ENCODE measurements at regions not wholly inside any gene's neighbourhood (a gene's known extent, or its start where the extent isn't known, plus 50 kb on each side); places are given as distances from the start of the nearest gene placed in this dataset.

- Mint-ChIP-seq H3K4me3 (ENCODE audit: unreplicated experiment) (no peak overlapping the region), H3K4me1 (ENCODE audit: unreplicated experiment) (no peaks in the 10 kb centered on the region), H3K27me3 (ENCODE audit: unreplicated experiment) (peaks cover 8% of the 10 kb centered on the region), H3K36me3 (ENCODE audit: low read depth, unreplicated experiment) (no peaks in the 10 kb centered on the region), H3K9me3 (ENCODE audit: unreplicated experiment) (no peaks in the 10 kb centered on the region), H3K27ac (ENCODE audit: unreplicated experiment) (no peak overlapping the region)
- TF ChIP-seq CTCF (IDR thresholded peaks at IDR 0.05; ENCODE audit: unreplicated experiment), result no peak
- no peak for DNase-seq (ENCODE audit: low spot score)
Observed at GRCh38 chr1:48054232-48054631, 57.0 kb upstream of the TRABD2B start.

DNA sequence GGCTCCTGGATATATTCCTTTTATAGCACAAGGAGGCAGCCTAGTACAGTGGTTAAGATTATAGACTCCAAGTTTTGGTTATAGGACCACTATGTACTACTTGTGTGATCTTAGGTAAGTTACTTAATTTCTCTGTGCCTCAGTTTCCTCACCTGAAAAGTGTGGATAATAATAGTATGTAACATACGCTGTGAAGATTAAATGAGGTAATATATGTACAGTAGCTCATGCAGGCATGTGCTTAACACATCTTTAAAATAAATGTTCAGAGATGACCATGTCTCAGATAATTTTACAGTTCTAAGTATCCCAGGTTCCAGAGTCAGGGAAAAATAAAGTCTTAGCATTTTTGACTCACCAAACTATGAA is 55.7 kb upstream of the TRABD2B start:
- no peaks in the 10 kb centered on the region for H3K9me3 Mint-ChIP-seq (ENCODE audit: unreplicated experiment)
- no peak for TF ChIP-seq CTCF (IDR thresholded peaks at IDR 0.05; ENCODE audit: unreplicated experiment)
- peaks cover 8% of the 10 kb centered on the region for H3K27me3 Mint-ChIP-seq (ENCODE audit: unreplicated experiment)
- H3K4me3 Mint-ChIP-seq (ENCODE audit: unreplicated experiment), result no peak overlapping the region
- no peak overlapping the region for H3K27ac Mint-ChIP-seq (ENCODE audit: unreplicated experiment)
- DNase-seq (ENCODE audit: low spot score), result no peak
- H3K4me1 Mint-ChIP-seq (ENCODE audit: unreplicated experiment), result no peaks in the 10 kb centered on the region
- H3K36me3 Mint-ChIP-seq (ENCODE audit: low read depth, unreplicated experiment), result no peaks in the 10 kb centered on the region

GRCh38 chr1:48051466-48052126 is 54.4 kb upstream of the TRABD2B start:
- Mint-ChIP-seq H3K9me3 (ENCODE audit: unreplicated experiment) (no peaks in the 10 kb centered on the region), H3K27ac (ENCODE audit: unreplicated experiment) (no peak overlapping the region), H3K4me1 (ENCODE audit: unreplicated experiment) (no peaks in the 10 kb centered on the region), H3K27me3 (ENCODE audit: unreplicated experiment) (peaks cover 11% of the 10 kb centered on the region), H3K36me3 (ENCODE audit: low read depth, unreplicated experiment) (no peaks in the 10 kb centered on the region), H3K4me3 (ENCODE audit: unreplicated experiment) (no peak overlapping the region)
- DNase-seq (ENCODE audit: low spot score), result no peak
- no peak for TF ChIP-seq CTCF (IDR thresholded peaks at IDR 0.05; ENCODE audit: unreplicated experiment)

GRCh38 chr1:48049823-48050535 is 52.8 kb upstream of the TRABD2B start:
- Mint-ChIP-seq H3K36me3 (ENCODE audit: low read depth, unreplicated experiment) (no peaks in the 10 kb centered on the region), H3K4me1 (ENCODE audit: unreplicated experiment) (no peaks in the 10 kb centered on the region)
- TF ChIP-seq CTCF (IDR thresholded peaks at IDR 0.05; ENCODE audit: unreplicated experiment), result no peak

DNA sequence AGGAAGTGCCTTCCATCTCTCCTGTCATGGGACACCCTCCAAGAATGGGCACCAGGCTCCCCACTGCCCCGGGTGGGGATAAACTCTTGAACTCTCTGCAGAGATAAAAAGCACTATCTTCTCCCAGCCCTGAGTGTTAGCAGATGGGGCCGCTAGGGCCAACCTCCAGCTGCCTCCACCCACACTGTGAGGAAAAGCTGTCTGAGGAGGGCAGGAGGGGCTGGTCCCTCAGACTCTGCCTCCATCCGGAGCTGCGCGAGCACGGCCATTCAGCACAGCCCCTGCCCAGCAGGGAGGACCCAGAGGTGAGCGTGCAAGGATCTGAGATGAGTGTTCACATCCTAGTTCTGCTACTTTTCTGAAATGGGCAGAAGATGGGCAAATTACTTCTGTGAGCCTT is 51.8 kb upstream of the TRABD2B start:
- Mint-ChIP-seq H3K36me3 (ENCODE audit: low read depth, unreplicated experiment) (no peaks in the 10 kb centered on the region), H3K27ac (ENCODE audit: unreplicated experiment) (no peak overlapping the region), H3K4me1 (ENCODE audit: unreplicated experiment) (no peaks in the 10 kb centered on the region), H3K4me3 (ENCODE audit: unreplicated experiment) (no peak overlapping the region), H3K9me3 (ENCODE audit: unreplicated experiment) (no peaks in the 10 kb centered on the region), H3K27me3 (ENCODE audit: unreplicated experiment) (peaks cover 13% of the 10 kb centered on the region)
- TF ChIP-seq CTCF (IDR thresholded peaks at IDR 0.05; ENCODE audit: unreplicated experiment), result no peak
- DNase-seq (ENCODE audit: low spot score), result no peak

More at GRCh38 chr1:48049823-48050535, 52.8 kb upstream of the TRABD2B start:
- DNase-seq (ENCODE audit: low spot score), result no peak
- H3K27me3 Mint-ChIP-seq (ENCODE audit: unreplicated experiment), result peaks cover 13% of the 10 kb centered on the region
- H3K9me3 Mint-ChIP-seq (ENCODE audit: unreplicated experiment), result no peaks in the 10 kb centered on the region
- no peak overlapping the region for H3K27ac Mint-ChIP-seq (ENCODE audit: unreplicated experiment)
- H3K4me3 Mint-ChIP-seq (ENCODE audit: unreplicated experiment), result no peak overlapping the region

Data from endothelial cell (in vitro differentiated cells).